ENCODE measurements at regions not wholly inside any gene's neighbourhood (a gene's known extent, or its start where the extent isn't known, plus 50 kb on each side); places are given as distances from the start of the nearest gene placed in this dataset.

GRCh38 chr20:63124782-63125580, 91.0 kb downstream of the YTHDF1 start:
- TF ChIP-seq TCF12 (IDR thresholded peaks at IDR 0.05; ENCODE audit: low read depth) (no peak), USF1 (IDR thresholded peaks at IDR 0.05) (no peak), EP300 (IDR thresholded peaks at IDR 0.05; ENCODE audit: borderline replicate concordance) (no peak), MAX (IDR thresholded peaks at IDR 0.05) (no peak), TAF1 (IDR thresholded peaks at IDR 0.05; ENCODE audit: low read depth) (no peak), YY1 (IDR thresholded peaks at IDR 0.05; ENCODE audit: low read depth) (no peak)
